HG03025 (cell line): ENCODE measurements at regions not wholly inside any gene's neighbourhood (a gene's known extent, or its start where the extent isn't known, plus 50 kb on each side); places are given as distances from the start of the nearest gene placed in this dataset.
"Not testable (repeated sequence)": the region's sequence is repeated elsewhere in the genome, so short reads cannot be mapped to it uniquely, and the experiment has no call there.

Experiments used
- ATAC-seq: cut with Tn5 transposase; IDR thresholded peaks from one replicate; pipeline ENCODE4 v1.9.1; 2021; ENCODE audit warnings: mild to moderate bottlenecking, moderate library complexity; ENCODE audit not compliant: unreplicated experiment, low FRiP score

DNA sequence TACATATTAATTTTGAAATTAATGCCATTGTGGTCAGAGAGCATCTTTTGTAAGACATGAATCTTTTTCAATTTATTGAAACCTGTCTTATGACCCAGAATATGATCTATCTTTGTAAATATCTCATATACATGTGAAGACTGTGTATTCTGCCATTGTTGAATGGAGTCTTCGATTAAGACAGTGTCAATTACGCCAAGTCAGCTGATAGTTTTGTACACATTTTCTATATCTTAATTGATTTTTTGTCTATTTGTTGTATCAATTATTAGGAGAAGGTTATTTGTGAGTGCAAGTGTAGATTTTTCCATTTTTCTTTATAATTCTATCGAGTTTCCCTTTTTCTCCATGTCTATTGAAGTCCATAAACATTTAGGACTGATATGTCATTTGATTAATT is 471.6 kb downstream of the MED10 start:
- no peak for ATAC-seq

- ATAC-seq: no peak
Observed at GRCh38 chr5:5905186-5905585, 473.2 kb downstream of the MED10 start.

- no peak for ATAC-seq
Observed at GRCh38 chr5:5904113-5904512, 474.2 kb downstream of the MED10 start.

DNA sequence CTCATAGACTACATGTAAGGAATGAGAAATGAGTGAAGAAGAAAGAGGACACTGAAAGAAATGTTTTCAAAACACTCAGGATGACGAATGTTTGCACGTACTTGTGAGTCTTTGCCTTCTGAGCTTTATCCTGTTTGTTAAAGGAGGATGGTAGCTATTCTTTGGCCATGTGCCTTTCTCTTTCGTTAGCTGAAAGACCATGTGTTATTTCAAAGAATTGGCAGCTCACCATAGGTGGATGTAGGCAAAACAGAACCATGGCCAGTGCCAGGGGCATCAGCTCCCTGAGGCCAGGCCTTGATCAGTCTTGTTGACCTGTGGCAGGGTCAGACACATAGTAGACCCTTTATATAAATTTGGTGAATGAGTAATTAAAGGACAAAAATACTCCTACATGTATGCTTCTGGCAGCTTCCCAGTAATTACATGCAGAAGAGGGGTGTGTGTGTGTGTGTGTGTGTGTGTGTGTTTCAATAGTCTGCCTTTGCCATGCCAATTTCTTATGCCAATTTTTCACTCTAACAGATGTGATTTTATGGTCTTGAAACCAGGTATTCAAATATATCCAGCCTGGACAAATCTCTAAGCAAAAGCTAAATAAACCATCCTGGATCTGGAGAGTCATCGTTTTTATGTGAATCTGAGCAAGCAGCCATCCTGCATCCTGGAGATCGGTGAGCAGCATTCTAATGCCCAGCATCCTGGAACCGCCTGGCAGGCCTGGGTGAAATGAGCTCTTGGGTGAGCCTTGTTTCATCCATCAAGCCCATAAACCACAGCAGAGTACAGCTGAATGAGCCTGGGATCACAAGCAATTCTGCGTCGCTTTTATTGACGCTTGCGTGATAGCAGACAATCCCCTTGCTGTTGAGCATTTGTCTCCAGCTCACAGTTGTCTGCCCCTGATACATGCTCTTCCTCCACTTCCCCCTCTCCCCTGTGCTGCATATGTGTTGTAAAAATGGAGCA is 475.4 kb downstream of the MED10 start:
- ATAC-seq: no peak

DNA sequence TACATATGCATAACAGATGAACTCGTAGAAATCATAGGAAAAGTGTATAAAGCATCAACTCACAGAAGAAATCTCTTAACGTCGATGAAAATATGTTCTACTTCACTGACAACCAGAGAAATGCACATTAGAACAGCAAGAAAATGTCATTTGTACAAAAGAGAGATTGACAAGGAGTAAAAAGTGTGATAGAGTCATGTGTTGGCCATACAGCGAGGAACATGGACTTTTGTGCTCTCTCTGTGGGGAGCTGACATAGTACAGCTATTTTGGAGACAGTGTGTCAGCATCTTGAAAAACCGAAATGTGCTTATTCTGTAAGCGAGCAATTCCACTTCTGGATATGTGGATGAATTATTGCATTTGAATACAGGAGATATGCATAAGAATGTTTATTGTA is 477.9 kb downstream of the ICE1 start:
- no peak for ATAC-seq

- no peak for ATAC-seq
Observed at GRCh38 chr5:5899716-5900115, 477.2 kb downstream of the ICE1 start.

DNA sequence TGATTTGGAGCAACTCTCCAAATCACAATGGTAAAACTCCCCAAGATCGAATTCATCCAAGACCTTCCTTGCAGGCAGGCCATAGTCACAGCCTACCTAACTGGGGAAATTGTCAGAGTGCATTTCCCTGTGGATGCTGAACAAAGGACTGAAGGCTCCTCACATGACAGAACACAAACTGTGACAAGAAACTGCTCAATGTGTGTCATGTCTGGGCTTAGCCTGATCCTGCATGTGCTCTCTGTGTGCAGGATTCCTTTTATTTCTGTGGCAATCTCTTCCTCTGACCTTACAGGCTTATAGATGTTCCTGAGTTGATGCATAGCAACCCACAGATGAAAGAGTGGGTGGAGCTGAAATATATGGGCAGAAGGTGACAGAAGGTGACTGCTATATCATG is 465.8 kb downstream of the ICE1 start:
- no peak for ATAC-seq

GRCh38 chr5:5887833-5888232 is 465.4 kb downstream of the ICE1 start:
- no peak for ATAC-seq

GRCh38 chr5:5886812-5887486 is 464.5 kb downstream of the ICE1 start:
- ATAC-seq: no peak

DNA sequence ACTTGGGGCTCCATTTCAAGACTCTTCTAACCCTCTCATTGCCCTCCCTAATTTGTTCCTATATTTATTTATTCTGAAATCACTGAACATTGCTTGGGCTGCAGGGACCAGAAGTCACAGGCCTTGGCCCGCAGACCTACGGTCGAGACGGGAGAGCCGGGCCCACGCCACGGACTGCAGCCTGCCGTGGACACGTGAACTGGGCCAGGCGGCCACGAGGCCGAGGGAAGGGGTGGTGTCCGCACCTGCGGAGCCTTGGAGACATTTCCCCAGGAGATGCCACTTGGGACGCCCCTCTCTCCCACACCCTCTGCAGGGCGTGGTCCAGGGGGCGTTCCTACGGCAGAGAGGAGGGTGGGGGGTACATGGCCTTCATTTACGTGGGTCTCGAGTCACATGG is 463.9 kb downstream of the ICE1 start:
- ATAC-seq: no peak

- ATAC-seq: no peak
Observed at GRCh38 chr5:5885782-5886181, 463.3 kb downstream of the ICE1 start.

- ATAC-seq: no peak
Observed at GRCh38 chr5:5884593-5884992, 462.1 kb downstream of the ICE1 start.

DNA sequence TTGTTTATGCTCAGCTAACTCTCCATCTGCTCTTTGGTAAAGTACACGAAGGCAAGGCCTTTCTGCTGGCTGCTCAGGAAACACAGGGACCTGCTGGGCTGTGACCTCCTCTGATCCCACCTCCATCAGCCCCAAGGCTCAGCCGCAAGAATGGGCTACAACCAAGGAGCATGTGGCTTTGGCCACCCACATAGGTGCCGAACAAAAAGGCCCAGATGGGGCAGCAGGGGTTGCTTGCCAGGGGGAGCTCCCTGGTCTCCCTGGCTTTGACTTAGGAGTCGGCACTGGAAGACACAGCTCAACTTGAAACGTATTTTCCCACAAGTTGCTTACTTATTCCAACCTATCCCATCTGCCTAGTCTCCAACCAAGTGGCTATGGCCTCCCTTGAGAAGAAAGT is 461.1 kb downstream of the ICE1 start:
- ATAC-seq: no peak

DNA sequence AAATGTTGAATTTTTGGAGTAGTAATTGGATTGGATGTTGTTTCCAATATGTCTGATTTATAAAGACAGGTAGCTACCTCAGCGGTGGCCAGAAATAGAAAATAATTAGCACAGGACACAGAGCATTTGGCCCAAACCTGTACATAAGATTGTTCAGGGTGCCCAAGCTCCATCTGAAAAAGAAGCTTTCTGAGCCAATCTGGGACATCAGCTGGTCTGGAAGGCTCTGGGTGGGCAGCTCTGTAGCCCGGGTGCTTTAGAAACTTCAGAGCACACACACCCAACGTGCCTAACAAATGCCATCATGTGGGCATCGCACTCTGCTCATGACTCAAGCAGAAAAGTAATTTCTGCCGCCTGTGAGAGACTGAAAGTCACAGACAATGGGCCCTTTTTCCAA is 460.7 kb downstream of the ICE1 start:
- ATAC-seq: no peak

DNA sequence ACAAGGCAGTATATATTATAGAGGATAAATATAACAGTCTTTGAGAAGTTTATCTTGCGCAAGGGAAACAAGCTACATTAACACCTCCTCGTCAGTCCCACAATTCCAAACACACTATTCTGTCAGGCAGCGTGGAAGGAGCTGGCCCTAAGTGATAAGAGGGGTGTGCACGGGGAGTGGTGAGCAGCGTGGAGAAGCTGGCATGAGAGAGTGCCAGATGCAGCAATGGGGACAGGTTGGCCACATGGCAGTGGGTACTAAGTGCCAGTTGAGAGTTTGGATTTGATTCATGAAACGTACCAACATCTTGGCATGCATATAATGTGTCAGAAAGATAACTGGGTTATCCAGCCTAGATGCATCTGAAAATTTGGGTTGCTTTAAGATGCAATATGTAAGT is 460.2 kb downstream of the ICE1 start:
- no peak for ATAC-seq

DNA sequence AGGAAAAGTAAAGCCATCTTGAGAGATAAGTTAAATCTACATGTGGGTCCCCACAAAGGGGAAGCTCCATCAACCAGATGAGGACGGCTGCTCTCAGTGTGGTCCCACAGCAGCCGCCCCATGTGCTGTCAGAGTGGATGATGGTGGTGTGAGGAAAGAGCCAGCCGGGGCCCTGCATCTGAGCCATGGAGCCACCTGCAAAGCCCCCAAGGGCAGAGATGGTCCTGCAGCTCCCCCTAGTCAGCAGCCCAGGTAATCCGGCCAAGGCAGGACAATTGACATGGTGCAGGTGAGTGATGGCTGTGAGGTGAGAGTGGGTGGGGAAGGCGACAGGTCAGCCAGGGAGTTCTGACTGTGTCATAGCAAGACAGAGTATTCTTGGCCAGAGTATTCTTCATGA is 458.8 kb downstream of the ICE1 start:
- no peak for ATAC-seq

DNA sequence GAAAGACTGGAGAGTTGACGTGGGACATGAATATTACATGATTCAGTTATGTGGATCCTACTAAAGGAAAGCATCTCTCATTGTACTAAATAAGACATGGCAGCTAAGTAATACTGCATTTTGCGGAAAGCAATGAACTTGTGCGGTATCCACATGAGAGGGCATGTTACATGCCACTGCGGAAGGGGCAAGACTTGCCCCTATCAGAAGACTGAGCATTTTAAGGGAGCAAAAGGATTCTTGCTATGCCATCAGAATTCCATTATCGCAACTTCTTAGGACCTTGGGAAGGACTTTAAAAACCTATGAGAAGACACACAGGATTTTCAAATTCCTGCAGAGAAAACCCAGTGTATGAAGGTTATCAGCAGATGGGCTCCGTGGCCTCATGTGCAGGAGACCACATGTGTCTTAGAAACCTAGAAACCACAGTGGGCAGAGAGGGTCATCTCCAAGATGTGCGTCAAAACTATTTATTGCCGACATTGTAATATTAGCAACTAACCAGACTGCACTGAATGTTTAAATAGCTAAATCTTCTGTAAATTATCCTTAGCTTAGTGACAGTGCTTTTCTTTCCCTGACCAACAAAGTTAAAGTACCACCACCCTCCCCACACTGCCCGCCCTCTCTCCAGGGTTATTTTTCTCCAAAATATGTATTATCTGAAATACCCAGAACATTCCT is 457.7 kb downstream of the ICE1 start:
- ATAC-seq: no peak

DNA sequence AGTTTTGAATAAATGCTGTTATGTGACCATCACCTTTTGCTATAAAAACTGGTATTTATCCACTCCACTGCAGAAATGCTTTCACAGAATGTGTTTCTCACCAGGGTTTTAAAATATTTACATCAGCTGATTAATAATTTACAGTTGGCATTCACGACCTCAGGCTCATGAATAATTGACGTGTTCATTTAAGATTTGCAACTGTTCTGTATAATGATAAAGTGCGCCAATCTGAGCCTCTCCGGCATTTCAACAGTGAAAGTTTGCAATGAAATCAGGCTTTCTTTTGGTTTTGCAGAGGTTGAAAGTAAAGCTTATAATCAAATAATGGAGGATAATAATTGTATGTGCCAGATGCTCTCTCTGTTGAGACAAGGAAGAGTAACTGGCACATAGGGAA is 434.9 kb downstream of the ICE1 start:
- ATAC-seq: no peak

DNA sequence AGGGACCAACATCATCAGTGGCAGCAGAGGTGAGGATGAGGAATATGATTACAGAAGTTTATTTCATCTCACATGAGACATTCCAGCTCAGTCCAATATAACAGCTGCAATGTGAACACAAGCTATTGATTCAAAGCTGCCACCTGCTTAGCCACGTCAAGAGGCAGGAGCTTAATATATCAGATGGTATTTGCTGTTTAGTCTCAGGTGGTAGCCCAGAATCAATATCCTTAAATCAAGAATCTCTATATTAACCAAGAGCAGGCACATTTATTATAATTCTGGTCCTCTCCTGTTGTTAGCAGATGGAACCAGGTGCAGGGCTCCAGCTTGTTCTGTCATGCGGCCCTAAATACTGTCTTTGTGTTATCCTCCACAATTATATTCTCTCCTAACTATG is 431.6 kb downstream of the ICE1 start:
- no peak for ATAC-seq

GRCh38 chr5:5838493-5838892 is 416.0 kb downstream of the ICE1 start:
- no peak for ATAC-seq

- ATAC-seq: not testable (repeated sequence)
Observed at GRCh38 chr5:5831622-5832021, 409.1 kb downstream of the ICE1 start.
